Fibroblast of lung (primary cell): ENCODE measurements at regions not wholly inside any gene's neighbourhood (a gene's known extent, or its start where the extent isn't known, plus 50 kb on each side); places are given as distances from the start of the nearest gene placed in this dataset.

Source experiments
- DNase-seq, 2 donors: peaks; one replicate each; pipeline versions ENCODE4 v3.0.0 to v3.0.0-alpha.2; 2010; ENCODE audit warnings: low read depth in 2 of 2
- H2AFZ ChIP-seq: 2 replicates; pipeline ENCODE4 v1.5.1; 2012; ENCODE audit warnings: low read length, control low read depth, inconsistent platforms
- H3K27ac ChIP-seq: 2 replicates; pipeline ENCODE4 v1.5.1; 2011; ENCODE audit warnings: low read length, control low read depth; ENCODE audit not compliant: insufficient read depth
- H3K27me3 ChIP-seq: 2 replicates; pipeline ENCODE4 v1.5.1; 2011; ENCODE audit warnings: mild to moderate bottlenecking, low read length; ENCODE audit not compliant: control insufficient read depth, insufficient read depth
- H3K36me3 ChIP-seq: 2 replicates; pipeline ENCODE4 v1.5.1; 2011; ENCODE audit warnings: low read length; ENCODE audit not compliant: control insufficient read depth, insufficient read depth
- H3K4me1 ChIP-seq: 2 replicates; pipeline ENCODE4 v1.5.1; 2011; ENCODE audit warnings: low read length; ENCODE audit not compliant: control insufficient read depth, insufficient read depth; ENCODE audit errors: extremely low read depth
- H3K4me2 ChIP-seq: 2 replicates; pipeline ENCODE4 v1.5.1; 2011; ENCODE audit warnings: low read length, control low read depth; ENCODE audit not compliant: insufficient read depth; ENCODE audit errors: extremely low read depth
- H3K4me3 ChIP-seq, 4 experiments: fragments of 200-600 bp in 1 of 4; sonication (generic) in 1 of 4; replicated peaks in 1 of 4; 2 replicates each; pipeline ENCODE4 v1.5.1; 2011 to 2016; ENCODE audit warnings: low read length in 4 of 4, low read depth in 3 of 4, mild to moderate bottlenecking in 3 of 4, control low read depth in 2 of 4, inconsistent platforms in 1 of 4, mixed read lengths in 1 of 4; ENCODE audit not compliant: insufficient read depth in 1 of 4; ENCODE audit errors: control extremely low read depth in 1 of 4
- H3K79me2 ChIP-seq: 2 replicates; pipeline ENCODE4 v1.5.1; 2012; ENCODE audit warnings: mild to moderate bottlenecking, low read length, inconsistent platforms; ENCODE audit not compliant: control insufficient read depth, insufficient read depth
- H3K9ac ChIP-seq: 2 replicates; pipeline ENCODE4 v1.5.1; 2011; ENCODE audit warnings: mild to moderate bottlenecking, low read length, control low read depth; ENCODE audit not compliant: insufficient read depth
- H3K9me3 ChIP-seq: 2 replicates; pipeline ENCODE4 v1.5.1; 2012; ENCODE audit warnings: low read depth, low read length; ENCODE audit not compliant: control insufficient read depth, insufficient read depth
- H4K20me1 ChIP-seq: 2 replicates; pipeline ENCODE4 v1.5.1; 2011; ENCODE audit warnings: low read length; ENCODE audit not compliant: control insufficient read depth, insufficient read depth; ENCODE audit errors: extremely low read depth
- EZH2 ChIP-seq: IDR thresholded peaks from 2 replicates; pipeline ENCODE4 v1.5.1; 2012; ENCODE audit warnings: low read length, control low read depth, mild to moderate bottlenecking; ENCODE audit errors: missing control alignments
- TF ChIP-seq, protein P1 (sequence below), 2 donors: IDR thresholded peaks in 1 of 2; conservative IDR thresholded peaks in 1 of 2; 1 replicate in 1 of 2; 2 replicates in 1 of 2; pipeline ENCODE4 v1.5.1; 2011 to 2012; ENCODE audit warnings: low read length in 2 of 2, control low read depth in 1 of 2, inconsistent platforms in 1 of 2, low read depth in 1 of 2, mild to moderate bottlenecking in 1 of 2

DNA sequence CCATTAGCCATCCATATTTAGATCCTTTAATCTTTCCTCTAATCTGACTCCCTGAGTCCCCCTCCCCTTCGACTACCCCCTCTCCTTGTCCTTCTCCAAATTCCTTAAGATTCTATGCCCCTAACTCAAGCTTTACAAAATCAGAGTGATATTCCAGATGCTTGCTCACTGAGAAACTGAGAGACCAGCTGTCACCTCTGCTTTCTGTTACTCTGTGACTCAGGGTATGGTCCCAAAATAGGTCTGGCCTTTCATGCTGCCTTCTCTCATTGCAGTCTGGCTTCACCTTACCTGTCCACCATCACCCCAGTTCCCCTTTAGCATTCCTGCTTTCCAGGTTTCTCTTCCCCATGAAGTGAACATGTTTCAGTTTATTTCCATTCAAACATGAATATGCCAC lies 383.3 kb upstream of the SLC30A5 start:
- no peaks in the 10 kb centered on the region for H3K9me3 ChIP-seq
- no peaks in the 10 kb centered on the region for H3K79me2 ChIP-seq
- H3K4me1 ChIP-seq, result no peaks in the 10 kb centered on the region
- no peak overlapping the region for H3K27ac ChIP-seq
- no peaks in the 10 kb centered on the region for H3K27me3 ChIP-seq
- no peaks in the 10 kb centered on the region for H4K20me1 ChIP-seq
- H3K4me2 ChIP-seq, result no peak overlapping the region
- no peak for TF ChIP-seq EZH2
- TF ChIP-seq, protein P1, sequence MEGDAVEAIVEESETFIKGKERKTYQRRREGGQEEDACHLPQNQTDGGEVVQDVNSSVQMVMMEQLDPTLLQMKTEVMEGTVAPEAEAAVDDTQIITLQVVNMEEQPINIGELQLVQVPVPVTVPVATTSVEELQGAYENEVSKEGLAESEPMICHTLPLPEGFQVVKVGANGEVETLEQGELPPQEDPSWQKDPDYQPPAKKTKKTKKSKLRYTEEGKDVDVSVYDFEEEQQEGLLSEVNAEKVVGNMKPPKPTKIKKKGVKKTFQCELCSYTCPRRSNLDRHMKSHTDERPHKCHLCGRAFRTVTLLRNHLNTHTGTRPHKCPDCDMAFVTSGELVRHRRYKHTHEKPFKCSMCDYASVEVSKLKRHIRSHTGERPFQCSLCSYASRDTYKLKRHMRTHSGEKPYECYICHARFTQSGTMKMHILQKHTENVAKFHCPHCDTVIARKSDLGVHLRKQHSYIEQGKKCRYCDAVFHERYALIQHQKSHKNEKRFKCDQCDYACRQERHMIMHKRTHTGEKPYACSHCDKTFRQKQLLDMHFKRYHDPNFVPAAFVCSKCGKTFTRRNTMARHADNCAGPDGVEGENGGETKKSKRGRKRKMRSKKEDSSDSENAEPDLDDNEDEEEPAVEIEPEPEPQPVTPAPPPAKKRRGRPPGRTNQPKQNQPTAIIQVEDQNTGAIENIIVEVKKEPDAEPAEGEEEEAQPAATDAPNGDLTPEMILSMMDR (conservative IDR thresholded peaks at IDR 0.05 in 1 of 2, IDR thresholded peaks at IDR 0.05 in 1 of 2; ENCODE audit: low read depth in 1 of 2, low read length in 2 of 2), result no peak
- H3K9ac ChIP-seq, result no peak overlapping the region
- H3K36me3 ChIP-seq, result no peaks in the 10 kb centered on the region
- no peak overlapping the region for H3K4me3 ChIP-seq
- no peak for DNase-seq
- no peak overlapping the region for H2AFZ ChIP-seq

DNA sequence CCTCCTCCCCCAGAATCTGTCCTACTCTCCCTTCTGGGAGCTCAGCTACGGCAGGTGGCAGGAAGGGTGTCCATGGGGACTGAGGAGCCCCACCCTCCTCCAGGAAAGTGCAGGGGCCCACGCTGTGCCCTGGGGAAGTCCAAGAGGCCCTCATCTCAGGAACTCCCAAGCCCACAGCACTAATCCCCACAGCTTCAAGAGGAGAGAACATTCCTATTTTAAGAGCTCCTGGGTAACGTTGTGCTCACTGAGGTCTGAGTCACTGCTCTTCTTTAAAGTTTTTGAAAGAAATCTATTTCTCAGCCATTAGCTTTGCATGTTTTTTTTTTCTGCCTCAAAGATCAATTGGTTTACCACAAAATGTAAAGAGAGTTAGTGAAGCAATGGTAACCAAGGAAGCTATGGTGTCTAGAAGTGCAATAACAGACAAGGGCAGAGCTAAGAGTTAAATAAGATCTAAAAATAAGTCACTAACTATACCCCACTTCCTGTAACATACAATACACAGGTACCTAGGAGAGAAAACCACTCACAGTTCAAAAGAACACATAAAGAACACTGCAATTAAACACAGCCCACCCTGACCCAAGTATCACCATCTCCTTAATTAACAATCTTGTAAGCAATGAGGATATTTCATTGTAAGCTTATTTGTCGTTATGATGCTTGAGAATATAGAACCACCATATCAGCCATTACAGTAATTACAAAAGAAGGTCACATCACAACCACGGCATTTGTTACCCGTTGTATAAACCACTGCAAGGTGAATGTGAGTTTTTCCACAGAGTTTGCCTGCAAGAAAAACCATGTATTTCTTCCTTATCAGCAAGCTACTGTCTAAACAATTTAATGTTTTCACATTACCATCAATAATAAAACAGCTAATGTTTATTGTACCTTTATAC lies 382.3 kb upstream of the SLC30A5 start:
- Histone ChIP-seq H3K36me3 (no peaks in the 10 kb centered on the region), H3K4me3 (no peak overlapping the region), H3K27me3 (no peaks in the 10 kb centered on the region), H3K4me2 (no peak overlapping the region), H3K4me1 (no peaks in the 10 kb centered on the region), H4K20me1 (no peaks in the 10 kb centered on the region), H3K9me3 (no peaks in the 10 kb centered on the region), H3K27ac (no peak overlapping the region), H2AFZ (no peak overlapping the region), H3K9ac (no peak overlapping the region), H3K79me2 (no peaks in the 10 kb centered on the region)
- TF ChIP-seq, protein P1 (conservative IDR thresholded peaks at IDR 0.05 in 1 of 2, IDR thresholded peaks at IDR 0.05 in 1 of 2; ENCODE audit: low read depth in 1 of 2, low read length in 2 of 2), result no peak
- no peak for TF ChIP-seq EZH2
- DNase-seq, result no peak

DNA sequence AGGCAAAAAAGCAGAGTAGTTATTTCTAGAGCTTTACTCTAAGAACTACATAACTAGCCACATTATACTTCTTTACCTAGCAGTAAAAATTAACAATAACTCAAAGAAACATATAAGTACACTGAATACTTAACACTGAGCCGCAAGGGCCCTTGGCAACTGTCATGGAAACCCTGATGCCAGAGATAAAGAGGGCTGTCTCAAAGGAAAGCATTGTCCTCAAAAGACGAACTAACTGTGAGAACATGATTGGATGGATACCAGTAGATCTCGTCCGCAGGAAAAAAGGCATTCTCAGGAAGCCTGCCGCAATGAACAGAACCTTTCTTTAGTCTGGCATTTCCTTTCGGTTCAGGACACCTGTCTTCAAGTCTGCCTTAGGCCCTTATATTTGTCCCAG lies 379.0 kb upstream of the SLC30A5 start:
- Histone ChIP-seq H3K9me3 (no peaks in the 10 kb centered on the region), H4K20me1 (no peaks in the 10 kb centered on the region), H3K27me3 (no peaks in the 10 kb centered on the region), H3K4me1 (no peaks in the 10 kb centered on the region), H3K79me2 (no peaks in the 10 kb centered on the region), H3K27ac (no peak overlapping the region), H3K36me3 (no peaks in the 10 kb centered on the region), H3K4me2 (no peak overlapping the region), H3K4me3 (no peak overlapping the region), H2AFZ (no peak overlapping the region), H3K9ac (no peak overlapping the region)
- no peak for DNase-seq
- TF ChIP-seq EZH2, result no peak
- TF ChIP-seq, protein P1 (conservative IDR thresholded peaks at IDR 0.05 in 1 of 2, IDR thresholded peaks at IDR 0.05 in 1 of 2; ENCODE audit: low read depth in 1 of 2, low read length in 2 of 2), result no peak
